ENCODE measurements at regions not wholly inside any gene's neighbourhood (a gene's known extent, or its start where the extent isn't known, plus 50 kb on each side); places are given as distances from the start of the nearest gene placed in this dataset.
"Not testable (repeated sequence)": the region's sequence is repeated elsewhere in the genome, so short reads cannot be mapped to it uniquely, and the experiment has no call there.

DNA sequence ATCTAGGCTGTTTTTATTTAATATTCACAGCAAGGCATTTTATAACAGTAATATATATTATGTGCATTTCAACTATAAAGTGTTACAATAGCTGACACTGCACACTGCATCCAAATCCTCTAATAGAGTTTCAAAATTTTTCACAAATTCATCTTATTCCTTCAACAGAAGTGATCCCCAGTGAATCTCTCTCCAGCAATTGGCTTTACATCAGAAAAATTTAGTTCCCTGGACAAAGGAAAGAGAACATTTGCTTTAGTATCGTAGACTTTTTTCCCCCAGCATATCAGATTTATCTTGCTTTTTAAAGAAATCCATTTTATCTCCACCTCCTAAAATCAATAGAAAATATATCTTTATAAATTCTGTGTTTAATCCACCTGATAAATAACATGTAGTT, 868.6 kb downstream of the TBL1XR1 start:
- peaks cover 7% of the 10 kb centered on the region for H3K27me3 Mint-ChIP-seq (ENCODE audit: unreplicated experiment)
- H3K9me3 Mint-ChIP-seq (ENCODE audit: unreplicated experiment): no peaks in the 10 kb centered on the region
- no peak for DNase-seq (ENCODE audit: low spot score)
- TF ChIP-seq, protein P1, sequence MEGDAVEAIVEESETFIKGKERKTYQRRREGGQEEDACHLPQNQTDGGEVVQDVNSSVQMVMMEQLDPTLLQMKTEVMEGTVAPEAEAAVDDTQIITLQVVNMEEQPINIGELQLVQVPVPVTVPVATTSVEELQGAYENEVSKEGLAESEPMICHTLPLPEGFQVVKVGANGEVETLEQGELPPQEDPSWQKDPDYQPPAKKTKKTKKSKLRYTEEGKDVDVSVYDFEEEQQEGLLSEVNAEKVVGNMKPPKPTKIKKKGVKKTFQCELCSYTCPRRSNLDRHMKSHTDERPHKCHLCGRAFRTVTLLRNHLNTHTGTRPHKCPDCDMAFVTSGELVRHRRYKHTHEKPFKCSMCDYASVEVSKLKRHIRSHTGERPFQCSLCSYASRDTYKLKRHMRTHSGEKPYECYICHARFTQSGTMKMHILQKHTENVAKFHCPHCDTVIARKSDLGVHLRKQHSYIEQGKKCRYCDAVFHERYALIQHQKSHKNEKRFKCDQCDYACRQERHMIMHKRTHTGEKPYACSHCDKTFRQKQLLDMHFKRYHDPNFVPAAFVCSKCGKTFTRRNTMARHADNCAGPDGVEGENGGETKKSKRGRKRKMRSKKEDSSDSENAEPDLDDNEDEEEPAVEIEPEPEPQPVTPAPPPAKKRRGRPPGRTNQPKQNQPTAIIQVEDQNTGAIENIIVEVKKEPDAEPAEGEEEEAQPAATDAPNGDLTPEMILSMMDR (IDR thresholded peaks at IDR 0.05; ENCODE audit: unreplicated experiment): no peak
- no peaks in the 10 kb centered on the region for H3K36me3 Mint-ChIP-seq (ENCODE audit: low read depth, unreplicated experiment)
- no peak overlapping the region for H3K4me3 Mint-ChIP-seq (ENCODE audit: unreplicated experiment)
- peaks cover 28% of the 10 kb centered on the region for H3K4me1 Mint-ChIP-seq (ENCODE audit: unreplicated experiment)
- H3K27ac Mint-ChIP-seq (ENCODE audit: unreplicated experiment): no peak overlapping the region

DNA sequence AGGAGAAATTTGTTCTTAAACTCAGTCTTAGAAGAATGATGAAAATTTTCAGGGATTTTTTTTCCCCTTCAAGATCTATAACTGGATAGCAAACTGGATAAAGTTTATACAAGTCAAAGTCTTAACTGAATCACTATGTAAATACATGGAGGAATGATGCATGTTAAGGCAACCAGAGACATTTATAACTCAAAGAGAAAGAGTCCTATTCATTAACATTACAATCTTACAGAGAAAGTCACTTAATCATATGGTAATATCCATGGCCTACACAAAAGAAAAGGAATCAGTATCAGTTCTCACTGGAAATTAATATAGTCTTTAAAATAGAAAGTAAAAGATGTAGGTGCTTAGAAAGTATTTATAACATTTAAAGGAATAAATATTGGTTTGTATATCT, 869.1 kb downstream of the TBL1XR1 start:
- DNase-seq (ENCODE audit: low spot score): no peak
- Mint-ChIP-seq H3K36me3 (ENCODE audit: low read depth, unreplicated experiment) (no peaks in the 10 kb centered on the region), H3K4me3 (ENCODE audit: unreplicated experiment) (no peak overlapping the region), H3K9me3 (ENCODE audit: unreplicated experiment) (no peaks in the 10 kb centered on the region), H3K4me1 (ENCODE audit: unreplicated experiment) (peaks cover 31% of the 10 kb centered on the region), H3K27ac (ENCODE audit: unreplicated experiment) (no peak overlapping the region), H3K27me3 (ENCODE audit: unreplicated experiment) (peaks cover 7% of the 10 kb centered on the region)
- TF ChIP-seq, protein P1 (IDR thresholded peaks at IDR 0.05; ENCODE audit: unreplicated experiment): no peak

DNA sequence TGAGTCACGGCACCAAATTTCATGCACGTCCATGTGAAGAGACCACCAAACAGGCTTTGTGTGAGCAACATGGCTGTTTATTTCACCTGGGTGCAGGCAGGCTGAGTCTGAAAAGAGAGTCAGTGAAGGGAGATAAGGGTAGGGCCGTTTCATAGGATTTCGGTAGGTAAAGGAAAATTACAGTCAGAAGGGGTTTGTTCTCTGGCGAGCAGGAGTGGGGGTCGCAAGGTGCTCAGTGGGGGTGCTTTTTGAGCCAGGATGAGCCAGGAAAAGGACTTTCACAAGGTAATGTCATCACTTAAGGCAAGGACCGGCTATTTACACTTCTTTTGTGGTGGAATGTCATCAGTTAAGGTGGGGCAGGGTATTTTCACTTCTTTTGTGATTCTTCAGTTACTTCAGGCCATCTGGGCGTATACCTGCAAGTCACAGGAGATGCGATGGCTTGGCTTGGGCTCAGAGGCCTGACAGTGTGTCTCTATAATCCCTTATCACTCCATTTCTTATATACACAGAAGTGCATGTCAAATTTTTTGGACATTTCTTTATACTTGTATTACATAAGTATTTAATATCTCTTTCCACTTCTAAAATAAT, 870.3 kb downstream of the TBL1XR1 start:
- not testable (repeated sequence) for H3K9me3 Mint-ChIP-seq (ENCODE audit: unreplicated experiment); DNase-seq (ENCODE audit: low spot score); H3K27me3 Mint-ChIP-seq (ENCODE audit: unreplicated experiment); H3K27ac Mint-ChIP-seq (ENCODE audit: unreplicated experiment); H3K36me3 Mint-ChIP-seq (ENCODE audit: low read depth, unreplicated experiment)
- Mint-ChIP-seq H3K4me1 (ENCODE audit: unreplicated experiment) (peaks cover 33% of the 10 kb centered on the region), H3K4me3 (ENCODE audit: unreplicated experiment) (peak overlapping the region; percentile 78)

DNA sequence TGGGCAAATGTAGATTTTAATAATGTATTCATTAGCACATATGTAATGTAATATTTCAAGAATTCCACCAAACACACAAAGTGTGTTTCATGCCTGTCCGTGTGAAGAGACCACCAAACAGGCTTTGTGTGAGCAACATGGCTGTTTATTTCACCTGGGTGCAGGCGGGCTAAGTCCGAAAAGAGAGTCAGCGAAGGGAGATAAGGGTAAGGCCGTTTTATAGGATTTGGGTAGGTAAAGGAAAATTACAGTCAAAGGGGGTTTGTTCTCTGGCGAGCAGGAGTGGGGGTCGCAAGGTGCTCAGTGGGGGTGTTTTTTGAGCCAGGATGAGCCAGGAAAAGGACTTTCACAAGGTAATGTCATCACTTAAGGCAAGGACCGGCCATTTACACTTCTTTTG, 875.8 kb downstream of the TBL1XR1 start:
- H3K9me3 Mint-ChIP-seq (ENCODE audit: unreplicated experiment); H3K4me3 Mint-ChIP-seq (ENCODE audit: unreplicated experiment); H3K27me3 Mint-ChIP-seq (ENCODE audit: unreplicated experiment); DNase-seq (ENCODE audit: low spot score); H3K36me3 Mint-ChIP-seq (ENCODE audit: low read depth, unreplicated experiment); H3K27ac Mint-ChIP-seq (ENCODE audit: unreplicated experiment): not testable (repeated sequence)
- H3K4me1 Mint-ChIP-seq (ENCODE audit: unreplicated experiment): peaks cover 28% of the 10 kb centered on the region

DNA sequence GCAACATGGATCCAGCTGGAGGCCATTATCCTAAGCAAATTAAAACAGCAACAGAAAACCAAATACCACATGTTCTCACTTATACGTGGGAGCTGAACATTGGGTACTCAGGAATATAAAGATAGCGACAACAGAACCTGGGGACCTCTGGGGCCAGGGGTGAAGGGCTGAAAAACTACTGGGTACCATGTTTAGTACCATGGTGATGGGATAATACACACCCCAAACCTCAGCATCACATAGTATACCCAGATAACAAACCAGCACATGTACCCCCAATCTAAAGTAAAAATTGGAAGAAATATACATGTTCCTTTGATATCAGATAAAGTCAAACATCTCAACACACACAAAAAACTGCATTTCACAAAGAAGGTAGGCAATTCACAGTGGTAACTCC, 876.2 kb downstream of the TBL1XR1 start:
- no peak overlapping the region for H3K27ac Mint-ChIP-seq (ENCODE audit: unreplicated experiment)
- H3K27me3 Mint-ChIP-seq (ENCODE audit: unreplicated experiment): peaks cover 2% of the 10 kb centered on the region
- no peak for DNase-seq (ENCODE audit: low spot score)
- TF ChIP-seq, protein P1 (IDR thresholded peaks at IDR 0.05; ENCODE audit: unreplicated experiment): no peak
- H3K4me1 Mint-ChIP-seq (ENCODE audit: unreplicated experiment): peaks cover 24% of the 10 kb centered on the region
- no peak overlapping the region for H3K4me3 Mint-ChIP-seq (ENCODE audit: unreplicated experiment)
- H3K9me3 Mint-ChIP-seq (ENCODE audit: unreplicated experiment): no peaks in the 10 kb centered on the region
- no peaks in the 10 kb centered on the region for H3K36me3 Mint-ChIP-seq (ENCODE audit: low read depth, unreplicated experiment)

DNA sequence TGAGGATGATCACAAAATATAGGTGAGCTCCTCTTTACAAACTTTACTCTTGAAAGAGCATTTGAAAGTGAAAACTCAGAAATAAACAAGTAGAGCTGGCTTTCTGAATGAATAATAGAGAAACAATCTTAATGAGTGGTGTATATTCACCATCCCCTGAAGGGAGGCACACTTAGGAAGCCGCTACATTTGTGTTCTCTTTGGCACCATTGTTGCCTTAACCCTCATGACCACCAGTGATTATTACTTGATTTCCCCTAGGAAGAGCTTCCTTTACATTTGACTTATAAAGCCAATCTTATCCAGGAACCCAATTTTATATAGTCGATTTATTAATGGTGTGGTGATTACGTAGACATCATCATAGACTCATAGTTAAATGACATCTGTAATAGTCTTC, 883.9 kb downstream of the TBL1XR1 start:
- H3K27me3 Mint-ChIP-seq (ENCODE audit: unreplicated experiment): no peaks in the 10 kb centered on the region
- no peaks in the 10 kb centered on the region for H3K4me1 Mint-ChIP-seq (ENCODE audit: unreplicated experiment)
- DNase-seq (ENCODE audit: low spot score): no peak
- TF ChIP-seq, protein P1 (IDR thresholded peaks at IDR 0.05; ENCODE audit: unreplicated experiment): no peak
- no peak overlapping the region for H3K27ac Mint-ChIP-seq (ENCODE audit: unreplicated experiment)
- H3K36me3 Mint-ChIP-seq (ENCODE audit: low read depth, unreplicated experiment): no peaks in the 10 kb centered on the region
- H3K9me3 Mint-ChIP-seq (ENCODE audit: unreplicated experiment): no peaks in the 10 kb centered on the region
- no peak overlapping the region for H3K4me3 Mint-ChIP-seq (ENCODE audit: unreplicated experiment)

Measured in endothelial cell (in vitro differentiated cells).